Choroid plexus epithelial cell (primary cell): ENCODE measurements at regions not wholly inside any gene's neighbourhood (a gene's known extent, or its start where the extent isn't known, plus 50 kb on each side); places are given as distances from the start of the nearest gene placed in this dataset.
A peak's percentile ranks its signal among the peaks of the same experiment; 100 is the strongest.

ENCODE experiments used
- DNase-seq: peaks from one replicate; pipeline ENCODE4 v3.0.0-alpha.2; 2010; ENCODE audit warnings: low read depth
- H3K4me3 ChIP-seq: 2 replicates; pipeline ENCODE4 v1.5.1; 2011; ENCODE audit warnings: low read depth, mild to moderate bottlenecking, control low read depth, low read length, moderate library complexity
- CTCF ChIP-seq: conservative IDR thresholded peaks from 2 replicates; pipeline ENCODE4 v1.5.1; 2011; ENCODE audit warnings: low read depth, mild to moderate bottlenecking, control low read depth, inconsistent platforms, low read length, moderate library complexity

- TF ChIP-seq CTCF = no peak
- no peak overlapping the region for H3K4me3 ChIP-seq
- DNase-seq = peak; percentile 41
Observed at GRCh38 chr12:18146363-18146762, 56.4 kb upstream of the RERGL start.

- DNase-seq = peak; percentile 67
- no peak overlapping the region for H3K4me3 ChIP-seq
- no peak for TF ChIP-seq CTCF
Observed at GRCh38 chr12:18145924-18146323, 55.9 kb upstream of the RERGL start.

- H3K4me3 ChIP-seq = no peak overlapping the region
- DNase-seq = peak; percentile 73
- TF ChIP-seq CTCF = no peak
Observed at GRCh38 chr12:18141048-18141982, 51.3 kb upstream of the RERGL start.

- peak; percentile 55 for TF ChIP-seq CTCF
- no peak overlapping the region for H3K4me3 ChIP-seq
- DNase-seq = peak; percentile 68
Observed at GRCh38 chr12:18139989-18140596, 50.1 kb upstream of the RERGL start.
